EH (cell line): ENCODE measurements at regions not wholly inside any gene's neighbourhood (a gene's known extent, or its start where the extent isn't known, plus 50 kb on each side); places are given as distances from the start of the nearest gene placed in this dataset.

Experiments
- DNase-seq: peaks from one replicate; pipeline ENCODE4 v3.0.0-alpha.2; 2015; ENCODE audit warnings: low read depth

DNA sequence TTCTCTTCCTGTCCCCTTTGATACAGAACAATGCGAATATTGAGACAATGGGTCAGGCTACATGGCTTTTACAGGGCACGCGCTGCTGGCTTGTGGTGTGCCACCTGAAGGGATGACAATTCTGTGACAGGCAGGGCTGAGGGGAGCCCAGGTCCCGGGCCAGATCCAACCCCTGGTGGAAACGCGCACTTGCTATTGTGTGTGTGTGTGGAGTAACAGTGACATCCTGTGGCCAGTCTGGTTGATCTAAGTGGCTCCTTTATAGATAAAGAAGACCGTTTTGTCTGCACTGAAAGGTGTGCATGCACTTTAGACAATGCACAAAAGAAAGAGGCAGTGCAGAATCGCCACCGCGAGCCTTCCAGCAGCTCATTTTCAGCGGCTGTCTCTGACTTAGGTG, 273.6 kb downstream of the HRH4 start:
- no peak for DNase-seq

DNA sequence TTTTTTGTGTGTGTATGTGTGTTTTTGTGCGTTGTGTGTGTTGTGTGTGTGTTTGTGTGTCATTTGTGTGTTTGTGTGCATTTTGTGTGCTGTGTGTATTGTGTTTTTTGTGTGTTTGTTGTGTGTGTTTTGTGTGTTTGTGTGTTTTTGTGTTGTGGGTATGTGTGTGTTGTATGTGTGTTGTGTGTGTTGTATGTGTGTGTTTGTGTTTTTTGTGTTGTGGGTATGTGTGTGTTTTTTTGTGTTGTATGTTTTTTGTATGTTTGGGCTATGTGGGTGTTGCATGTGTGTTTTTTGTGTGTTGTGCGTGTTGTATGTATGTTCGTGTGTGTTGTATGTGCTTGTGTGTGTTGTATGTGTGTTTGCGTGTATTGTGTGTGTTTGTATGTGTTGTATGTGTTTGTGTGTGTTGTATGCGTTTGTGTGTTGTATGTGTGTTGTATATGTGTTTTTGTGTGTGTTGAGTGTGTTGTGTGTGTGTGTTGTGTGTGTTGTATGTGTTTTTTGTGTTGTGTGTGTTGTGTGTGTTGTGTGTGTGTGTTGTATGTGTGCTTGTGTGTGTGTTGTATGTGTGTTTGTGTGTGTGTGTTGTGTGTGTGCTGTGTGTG, 275.3 kb downstream of the HRH4 start:
- no peak for DNase-seq

GRCh38 chr18:24736662-24737330, 276.4 kb downstream of the HRH4 start:
- no peak for DNase-seq

DNA sequence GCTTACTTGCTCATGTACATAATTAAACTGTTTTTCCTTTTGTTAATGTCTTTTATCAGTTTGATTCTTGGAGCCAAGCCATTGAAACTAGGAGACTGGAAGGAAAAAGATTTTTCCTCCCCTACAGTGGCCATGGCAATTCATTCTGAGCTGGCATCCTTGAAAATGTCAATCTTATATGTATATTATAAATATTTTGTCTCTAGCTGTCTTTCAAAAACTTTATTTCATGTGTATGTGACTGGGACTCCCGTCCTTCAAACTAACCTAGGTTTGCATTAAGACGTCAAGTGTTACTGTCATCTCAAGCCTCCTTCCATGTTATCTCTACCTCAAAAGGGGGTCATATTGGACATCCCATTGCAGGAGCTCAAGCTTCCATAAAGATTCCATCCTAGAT, 280.4 kb downstream of the HRH4 start:
- DNase-seq = no peak

DNA sequence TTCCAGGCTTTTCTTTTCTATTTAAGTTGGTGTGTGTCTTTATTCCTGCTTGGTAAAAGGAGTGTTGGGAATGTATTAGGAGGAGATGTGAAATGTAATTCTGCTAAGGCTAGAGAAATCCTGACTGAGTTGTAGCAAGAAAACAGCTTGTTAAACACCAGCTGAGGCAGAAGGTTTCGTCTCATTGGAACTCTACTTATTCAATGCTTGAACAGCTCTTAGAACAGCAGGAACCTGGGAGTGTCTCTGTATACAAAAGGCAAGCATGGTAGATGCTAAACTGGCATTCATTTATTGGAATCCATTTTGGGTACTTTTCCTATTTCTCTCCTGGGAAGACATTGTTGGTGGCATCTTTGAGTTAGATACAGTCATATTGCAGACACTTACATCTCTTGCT, 280.9 kb downstream of the HRH4 start:
- DNase-seq = no peak

DNA sequence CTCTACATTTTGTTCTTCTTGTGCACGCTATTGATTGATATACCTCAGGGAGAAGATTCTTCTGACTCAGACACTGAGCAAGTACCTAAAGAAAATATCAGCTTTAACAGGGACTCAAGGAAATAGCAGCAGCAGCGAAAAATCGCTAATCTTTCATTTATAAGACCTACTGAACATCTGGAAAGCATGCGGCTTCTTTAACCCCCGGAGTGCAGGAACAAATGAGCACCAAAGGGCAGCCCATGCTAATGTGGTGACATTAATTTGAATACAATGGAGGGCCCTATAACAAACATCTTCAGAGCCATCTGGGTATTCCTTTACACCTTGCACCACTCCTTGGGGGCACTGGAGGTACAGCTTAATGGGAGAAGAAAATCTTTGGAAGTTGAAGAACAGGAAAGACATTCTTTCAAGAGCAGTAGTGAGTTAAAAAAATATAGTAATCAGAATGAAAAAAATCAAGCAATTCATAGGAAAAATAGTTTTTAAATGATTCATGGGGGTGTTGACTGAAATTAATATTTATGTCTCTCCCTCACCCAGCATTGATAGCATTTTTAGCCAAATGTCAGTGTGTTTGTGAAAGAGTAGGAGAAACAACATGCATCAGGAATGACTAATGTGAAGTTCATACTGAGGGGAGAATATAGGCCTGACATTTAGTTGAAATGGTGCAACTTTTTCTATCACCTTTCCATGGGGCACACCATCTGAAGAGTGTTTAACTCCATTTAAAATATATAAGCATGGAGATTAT, 281.7 kb downstream of the HRH4 start:
- peak; percentile 23 for DNase-seq

DNA sequence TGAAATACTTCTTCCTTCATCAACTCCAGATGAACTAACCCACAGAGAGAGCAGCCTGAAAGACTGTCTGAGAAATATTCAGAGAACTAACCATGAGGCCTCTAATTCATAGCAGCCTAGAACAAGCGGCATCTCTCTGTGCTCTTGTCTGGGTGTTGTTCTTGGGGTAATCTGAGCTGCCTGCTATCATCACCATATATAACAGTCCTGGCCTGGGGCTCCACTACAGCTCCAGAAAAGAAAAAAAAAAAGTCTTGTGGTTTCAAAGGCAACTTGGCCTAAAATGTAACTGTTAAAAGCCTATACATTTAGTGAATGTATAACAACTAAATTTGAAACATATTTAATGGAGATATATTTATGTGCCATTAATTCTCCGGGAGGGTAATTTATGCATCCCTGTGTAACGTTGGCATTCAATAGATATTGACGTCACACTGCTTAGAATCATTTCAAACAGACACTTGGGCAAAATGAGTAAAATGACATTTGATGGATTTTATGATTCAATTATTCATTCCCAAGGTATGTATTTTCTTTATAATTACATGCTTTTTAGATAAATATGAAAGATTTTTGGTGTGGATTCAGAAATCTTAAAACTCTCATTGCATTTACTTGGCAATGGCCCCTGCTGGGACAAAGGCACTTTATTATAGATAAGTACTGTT, 294.3 kb downstream of the HRH4 start:
- DNase-seq = no peak

DNA sequence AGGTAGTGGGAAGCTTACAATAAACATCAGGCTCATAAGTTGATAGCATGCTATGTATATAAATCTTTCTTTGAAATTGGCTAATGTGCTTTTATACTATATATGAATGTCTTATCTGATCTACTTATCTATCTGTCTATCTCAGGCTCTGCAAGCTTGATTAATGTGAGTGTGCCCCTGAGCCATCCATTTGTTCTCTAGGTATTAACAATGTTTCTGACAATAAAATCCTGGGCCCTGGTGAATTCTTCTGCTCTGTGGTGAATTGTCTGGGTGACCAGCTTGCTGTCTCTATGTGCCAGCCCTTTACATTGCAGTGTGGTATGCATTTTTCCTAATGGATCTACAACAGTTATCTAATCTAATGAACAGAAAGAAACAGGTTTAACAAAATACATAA, 295.9 kb downstream of the HRH4 start:
- no peak for DNase-seq

- no peak for DNase-seq
These were observed 296.7 kb downstream of the HRH4 start for GRCh38 chr18:24757134-24757533.

GRCh38 chr18:24761765-24762164, 301.3 kb downstream of the HRH4 start:
- DNase-seq = no peak

DNA sequence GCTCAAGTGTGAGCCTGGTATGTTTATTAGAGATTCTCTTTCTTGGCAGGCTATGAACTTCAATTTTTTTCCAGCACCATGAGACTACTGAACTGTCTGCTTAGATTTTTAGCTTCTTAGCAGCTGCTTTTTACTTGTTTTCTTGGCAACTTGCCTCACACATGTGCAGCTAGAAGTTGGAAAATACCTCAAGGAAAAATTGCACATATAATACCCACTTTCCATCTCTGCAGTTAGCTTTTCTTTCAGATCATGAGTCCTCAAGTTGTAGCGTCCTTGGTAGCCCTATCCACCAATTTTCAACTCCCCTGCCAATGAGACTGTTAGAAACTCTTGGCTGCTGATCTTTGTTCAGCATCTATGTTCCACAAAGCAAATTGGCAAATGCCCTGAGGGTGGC, 302.1 kb downstream of the HRH4 start:
- DNase-seq = no peak

DNA sequence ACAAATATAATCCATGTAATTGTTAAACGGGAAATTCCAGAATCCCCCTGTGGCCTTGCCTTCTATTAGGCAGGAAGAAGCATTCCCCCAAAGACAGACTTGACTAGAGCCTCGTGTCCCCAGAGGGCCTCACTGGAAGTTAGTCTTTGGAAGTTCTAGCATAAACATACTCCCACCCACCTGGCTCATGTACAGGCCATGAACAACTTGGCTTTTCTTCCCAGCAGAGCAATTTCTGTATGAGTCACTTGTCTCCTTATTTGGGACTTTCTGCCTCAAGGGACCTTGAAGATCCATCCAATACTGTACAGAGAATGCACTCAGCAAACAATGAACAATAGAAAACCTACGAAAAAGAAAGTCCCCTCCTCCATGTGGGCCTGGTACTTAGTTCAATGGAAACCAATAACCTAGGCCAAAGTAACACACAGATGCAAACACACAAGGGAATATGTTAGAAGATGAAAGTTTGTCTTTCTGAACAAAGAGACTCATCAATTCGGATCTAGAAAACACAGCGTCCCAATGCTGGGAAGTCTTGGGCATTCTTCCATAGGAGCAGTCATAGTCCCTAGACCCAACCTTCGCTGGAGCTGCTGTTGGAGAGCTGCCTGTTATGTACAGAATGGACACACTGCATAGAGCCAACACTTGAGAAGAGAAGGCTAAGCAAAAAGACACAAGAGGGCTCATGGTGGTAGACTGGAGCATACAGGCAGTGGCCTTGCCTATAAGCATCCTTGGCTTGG, 303.5 kb downstream of the HRH4 start:
- peak; percentile 37 for DNase-seq

- peak; percentile 10 for DNase-seq
These were observed 304.3 kb downstream of the HRH4 start for GRCh38 chr18:24764766-24765165.

DNA sequence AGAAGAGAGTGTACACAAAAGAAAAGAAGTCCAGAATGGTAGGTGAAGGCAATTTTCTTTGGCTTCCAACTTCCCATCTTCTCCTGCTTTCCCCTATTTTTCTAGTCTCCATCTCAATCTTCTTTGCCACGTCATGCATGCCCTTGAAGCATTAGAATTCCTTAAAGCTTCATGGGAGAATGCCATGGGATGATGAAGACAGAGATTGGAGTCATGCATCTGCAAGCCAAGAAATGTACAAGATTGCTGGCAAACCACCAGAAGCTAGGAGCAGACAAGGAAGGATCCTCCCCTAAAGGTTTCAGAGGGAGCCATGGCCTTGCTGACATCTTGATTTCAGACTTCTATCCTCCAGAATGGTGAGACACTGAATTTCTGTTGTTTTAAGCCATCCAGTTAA, 305.9 kb downstream of the HRH4 start:
- DNase-seq = peak; percentile 64

DNA sequence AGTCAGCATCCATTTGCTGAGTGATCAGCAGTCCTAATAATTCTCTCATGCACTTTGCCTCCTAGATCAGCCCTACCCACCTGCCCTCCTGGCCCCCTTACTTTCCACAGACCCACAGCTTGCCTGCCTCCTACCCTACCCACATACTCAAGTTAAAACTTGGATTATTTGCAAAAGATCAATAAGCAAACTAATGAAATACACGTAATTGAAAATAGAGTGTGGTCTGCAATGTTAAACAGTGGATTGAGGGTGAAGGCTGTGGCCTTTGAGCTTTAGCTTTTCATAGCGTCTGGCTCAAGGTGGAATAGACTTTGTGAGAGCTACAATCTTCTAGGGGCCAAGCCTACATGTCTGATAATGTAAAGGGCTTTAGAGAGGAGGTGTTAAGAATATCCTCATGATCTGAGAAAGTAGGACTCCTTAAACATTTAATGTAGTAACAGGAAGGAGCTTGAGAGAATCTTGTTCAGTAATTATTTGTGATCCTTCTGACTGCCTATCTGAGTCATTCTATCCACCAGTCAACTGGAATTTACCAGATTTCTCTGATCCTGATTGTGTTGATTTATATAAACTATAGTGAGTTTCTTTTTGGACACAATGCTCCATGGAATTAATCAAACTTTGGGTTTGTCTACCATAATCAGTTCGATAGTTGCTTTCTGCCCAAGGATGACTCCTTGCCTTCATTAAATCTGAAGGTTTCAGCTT, 310.0 kb downstream of the HRH4 start:
- no peak for DNase-seq

GRCh38 chr18:24771300-24771699, 310.9 kb downstream of the HRH4 start:
- no peak for DNase-seq

DNA sequence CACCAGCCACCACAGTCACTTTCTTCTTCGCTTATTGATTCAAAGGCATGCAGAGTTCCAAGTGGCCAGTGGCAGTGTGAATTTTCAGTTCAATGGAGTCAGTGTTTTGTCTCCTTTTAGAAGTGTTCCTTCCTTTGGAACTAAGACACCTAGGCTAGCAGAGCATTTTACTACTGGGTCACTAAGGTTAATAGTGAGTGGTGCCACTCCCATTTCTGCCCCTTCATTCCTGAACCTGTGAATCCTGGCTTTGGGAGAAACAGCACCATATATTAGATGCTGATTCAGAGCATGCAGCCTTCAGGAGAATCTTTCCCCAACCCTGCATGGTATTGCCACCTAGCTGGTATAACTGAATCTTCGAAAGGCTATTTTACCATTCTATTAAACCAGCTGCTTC, 312.7 kb downstream of the HRH4 start:
- DNase-seq = no peak

- DNase-seq = no peak
These were observed 315.6 kb downstream of the HRH4 start for GRCh38 chr18:24776019-24776418.

GRCh38 chr18:24778810-24779418, 318.5 kb downstream of the HRH4 start:
- no peak for DNase-seq

DNA sequence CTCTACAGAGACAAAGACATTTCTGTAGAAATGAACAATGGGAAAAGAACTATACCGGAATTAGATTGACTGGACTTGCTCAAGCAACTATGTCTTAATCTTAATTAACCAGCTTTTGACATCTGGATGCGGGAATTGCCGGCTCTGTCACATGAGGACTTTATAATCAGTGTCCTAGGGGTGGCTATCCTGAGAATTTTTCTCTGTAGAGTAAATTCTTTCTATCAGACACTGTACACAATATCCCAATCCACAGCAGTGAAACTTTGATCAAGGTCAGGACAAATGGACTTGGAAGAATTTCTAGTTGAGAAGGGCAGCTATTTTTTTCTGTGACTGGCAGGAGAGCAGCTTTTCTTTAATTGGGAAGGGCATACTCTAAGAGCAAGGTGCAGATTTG, 322.1 kb downstream of the HRH4 start:
- DNase-seq = no peak

GRCh38 chr18:24785019-24785418, 324.6 kb downstream of the HRH4 start:
- peak; percentile 27 for DNase-seq
